Stimulated activated CD4-positive, alpha-beta T cell treated with anti-CD3 and anti-CD28 coated beads, Interleukin-1b, Interleukin-23, amount 100 ng/mL, for 48 hours (primary cell): ENCODE measurements at regions not wholly inside any gene's neighbourhood (a gene's known extent, or its start where the extent isn't known, plus 50 kb on each side); places are given as distances from the start of the nearest gene placed in this dataset.

ENCODE experiments used
- DNase-seq: peaks from one replicate; pipeline ENCODE4 v3.0.0-alpha.2; 2020

DNA sequence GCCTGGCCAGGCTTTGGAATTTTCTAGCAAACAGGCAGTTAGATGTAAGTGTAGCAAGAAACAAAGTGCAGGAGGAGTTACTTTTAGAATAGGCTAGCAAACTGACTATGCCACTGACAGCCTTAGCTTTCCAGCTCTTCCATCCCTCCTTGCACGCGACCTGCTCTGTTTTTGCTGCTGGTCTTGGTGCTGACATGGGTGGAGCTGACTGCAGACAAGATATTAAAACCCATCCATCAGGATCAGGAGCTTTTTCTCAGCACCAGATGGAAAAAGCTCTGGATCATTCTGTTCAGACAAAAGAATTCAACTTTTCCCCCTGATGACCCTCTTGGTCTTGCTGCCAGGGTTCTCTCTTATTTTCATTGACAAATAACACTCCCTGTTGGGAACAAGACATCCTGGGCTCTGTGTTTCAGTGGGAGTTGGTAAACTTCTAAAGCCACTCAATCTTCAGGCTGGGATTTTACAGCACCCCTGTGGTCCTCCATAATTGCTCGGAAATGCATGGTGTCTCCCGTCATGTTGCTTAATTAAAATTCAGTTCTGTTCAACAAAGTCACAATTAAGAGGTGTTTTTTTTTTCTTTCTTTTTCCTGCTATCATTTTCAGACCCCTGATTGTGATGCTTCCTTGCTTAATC is 240.0 kb upstream of the LARGE1 start:
- DNase-seq, result no peak

DNA sequence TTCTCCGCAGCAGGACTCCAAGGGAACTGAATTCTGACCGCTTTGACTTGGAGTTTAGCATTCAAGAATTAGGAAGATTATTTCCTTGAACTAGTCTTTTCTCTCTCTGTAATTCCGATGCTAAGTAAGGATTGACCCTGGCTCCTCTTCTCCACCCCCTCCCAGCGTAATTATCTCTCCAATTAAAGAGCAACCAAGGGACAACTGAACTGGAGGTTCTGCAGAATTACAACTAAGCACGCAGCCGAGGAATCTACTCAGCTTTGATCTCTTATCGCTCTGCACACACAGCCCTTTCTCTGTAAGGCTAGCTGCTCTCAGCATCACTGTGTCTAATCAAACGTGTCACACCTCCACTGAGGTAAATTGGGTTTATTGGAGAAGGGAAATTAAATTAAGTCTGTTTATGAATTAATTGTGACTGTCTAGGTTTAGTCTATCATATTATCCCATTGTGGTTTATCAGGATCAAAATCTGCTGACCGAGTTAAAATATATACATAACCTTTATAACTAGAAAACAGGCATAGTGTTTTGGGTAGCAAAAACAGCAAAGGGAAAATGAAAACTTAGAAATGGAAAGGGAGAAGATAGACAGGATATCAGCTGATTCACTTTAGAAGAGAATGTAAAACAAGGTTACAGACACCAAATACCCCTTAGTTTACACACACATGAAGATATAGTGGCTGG is 241.3 kb upstream of the LARGE1 start:
- DNase-seq, result no peak

DNA sequence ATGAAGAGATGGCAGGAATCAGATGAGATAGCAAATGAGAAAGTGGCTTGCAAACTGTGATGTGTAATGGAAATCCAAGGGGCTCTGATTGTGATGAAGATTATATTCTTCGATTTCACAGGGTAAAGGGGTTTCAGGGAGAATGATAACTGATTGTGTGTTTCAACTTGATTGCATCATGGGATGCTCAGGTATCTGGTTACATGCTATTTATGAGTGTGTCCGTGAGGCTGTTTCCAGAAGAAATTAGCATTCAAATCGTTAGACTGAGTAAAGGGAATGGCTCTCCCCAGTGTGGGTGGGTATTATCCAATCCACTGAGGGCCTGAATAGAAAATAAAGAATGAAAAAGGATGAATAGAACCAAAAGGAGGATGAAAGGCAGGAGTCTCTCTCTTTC is 278.7 kb upstream of the LARGE1 start:
- DNase-seq, result no peak

DNA sequence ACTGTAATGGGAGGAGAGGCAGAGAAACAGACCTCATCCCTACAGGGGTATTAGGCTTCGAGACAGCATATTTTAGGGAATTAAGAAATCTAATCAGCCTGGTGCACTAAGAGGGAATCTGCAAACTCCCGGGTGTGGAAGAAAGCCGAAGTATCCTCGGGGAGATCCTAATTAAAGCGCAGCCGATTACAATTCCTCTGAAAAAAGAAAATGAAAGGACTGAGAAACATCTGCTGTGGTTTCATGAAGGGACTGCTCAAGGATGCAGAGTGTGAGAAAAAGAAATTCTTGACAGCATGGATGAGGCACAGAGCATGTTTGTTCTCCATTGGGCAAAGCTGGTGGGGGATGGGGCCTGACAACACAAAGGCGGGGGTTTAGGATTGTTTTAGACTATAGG is 290.0 kb upstream of the LARGE1 start:
- DNase-seq, result no peak

DNA sequence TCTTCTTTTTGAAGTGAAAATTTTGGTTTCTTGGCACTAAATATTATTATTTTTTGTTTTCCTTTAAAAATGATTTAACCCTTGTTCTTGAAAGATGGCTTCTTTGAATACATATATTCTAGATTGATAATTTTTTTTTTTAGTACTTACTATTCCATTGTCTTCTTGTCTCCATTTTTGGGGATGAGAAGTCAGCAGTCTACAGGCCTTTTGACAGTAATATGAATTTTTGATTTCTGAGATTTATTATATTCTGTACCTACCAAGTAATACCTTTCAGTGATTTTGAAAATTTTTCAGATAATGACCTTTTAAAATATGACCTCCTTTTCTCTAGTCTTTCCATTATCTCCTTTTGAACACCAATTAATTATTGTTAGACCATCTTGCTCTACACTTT is 294.1 kb upstream of the LARGE1 start:
- no peak for DNase-seq

DNA sequence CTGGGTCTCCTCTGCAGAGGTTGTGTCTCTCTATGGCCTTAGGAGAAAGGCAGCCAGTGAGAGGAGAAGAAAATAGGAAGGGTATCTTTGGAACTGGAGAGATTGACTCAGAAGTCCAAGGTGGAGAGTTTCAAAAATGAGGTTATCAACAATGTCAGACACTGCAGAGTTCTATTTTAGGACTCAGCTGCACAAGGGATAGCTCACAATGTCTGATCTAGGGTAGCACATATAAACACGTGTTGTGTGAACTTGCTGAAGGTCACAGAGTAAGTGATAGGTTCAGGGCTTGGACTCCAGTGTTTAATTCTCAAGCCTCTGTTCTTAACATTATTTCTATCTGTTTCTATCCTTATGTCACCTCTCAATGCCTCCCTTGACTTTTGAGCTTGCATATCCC is 305.0 kb upstream of the LARGE1 start:
- no peak for DNase-seq

DNA sequence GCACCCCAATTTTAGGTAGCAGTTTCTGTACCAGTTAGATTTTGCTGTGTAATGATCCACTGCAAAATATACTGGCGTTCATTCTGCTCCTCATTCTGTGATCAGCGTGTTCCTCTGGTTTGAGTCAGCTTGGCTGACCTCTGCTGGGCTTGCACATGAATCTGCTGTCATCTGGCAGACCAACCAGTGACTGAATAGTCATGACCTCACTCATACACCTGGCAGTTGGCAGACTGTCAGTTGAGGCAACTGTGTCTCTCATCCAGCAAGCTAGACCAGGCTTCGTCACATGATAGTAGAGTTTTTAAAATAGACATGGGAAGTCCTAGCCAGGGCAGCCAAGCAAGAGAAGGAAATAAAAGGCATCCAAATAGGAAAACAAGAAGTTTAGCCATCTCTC is 316.3 kb upstream of the LARGE1 start:
- no peak for DNase-seq

DNA sequence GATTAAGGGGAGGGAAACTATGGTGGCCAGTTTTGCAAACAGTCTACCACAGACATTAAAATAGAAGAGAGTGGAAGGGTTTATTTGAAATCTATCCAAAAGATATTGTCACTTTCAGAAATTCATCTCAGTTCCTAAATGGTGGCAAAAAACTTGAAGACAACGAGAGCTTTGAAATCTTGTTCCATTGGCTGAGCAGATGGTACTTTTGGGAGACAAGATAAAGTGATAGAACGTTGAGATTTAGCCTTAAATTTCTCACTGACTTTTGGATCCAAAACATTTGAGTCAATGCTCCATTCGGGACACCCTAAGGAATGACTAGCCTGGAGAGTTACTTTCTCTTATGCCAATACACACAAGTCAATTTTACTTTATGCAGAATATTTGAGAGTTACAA is 319.1 kb upstream of the LARGE1 start:
- no peak for DNase-seq

DNA sequence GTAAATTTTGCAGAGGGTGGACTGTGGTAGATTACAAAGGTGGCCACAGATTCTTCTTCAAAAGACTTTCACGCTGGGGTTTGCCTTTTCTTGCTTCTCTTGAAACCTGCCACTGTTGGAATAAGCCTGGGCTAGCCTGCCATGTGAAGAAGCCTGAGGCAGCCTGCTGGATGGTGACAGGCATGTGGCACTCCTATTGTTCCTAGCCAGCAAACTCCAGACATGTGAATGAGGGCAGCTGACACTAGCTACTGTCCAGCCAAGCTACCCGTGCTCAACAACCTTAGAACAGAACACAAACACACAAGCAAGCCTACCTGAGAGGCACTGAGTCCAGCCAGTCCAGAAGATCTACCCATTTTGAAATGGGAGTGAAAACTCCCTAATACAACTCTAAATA is 322.7 kb upstream of the LARGE1 start:
- DNase-seq, result no peak

DNA sequence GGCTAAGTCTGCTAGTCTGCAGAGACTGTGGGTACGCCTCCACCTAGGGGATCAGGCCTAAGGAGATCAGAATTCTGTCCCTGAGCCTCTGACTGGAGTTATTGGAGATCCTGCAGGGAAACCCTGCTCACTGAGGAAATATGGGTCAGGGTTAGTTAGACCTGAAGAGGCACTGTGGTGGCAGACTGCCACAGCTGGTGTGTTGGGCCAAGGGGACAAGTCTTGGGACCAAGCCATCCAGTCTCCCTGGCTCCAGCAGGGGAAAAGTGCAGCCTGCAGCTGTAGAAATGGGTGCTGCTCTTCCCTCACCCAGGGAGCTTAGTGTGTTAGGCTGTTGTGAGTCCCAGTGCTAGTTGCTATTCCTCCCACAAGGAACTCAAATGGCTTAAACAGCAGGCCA is 334.8 kb upstream of the LARGE1 start:
- DNase-seq, result no peak

DNA sequence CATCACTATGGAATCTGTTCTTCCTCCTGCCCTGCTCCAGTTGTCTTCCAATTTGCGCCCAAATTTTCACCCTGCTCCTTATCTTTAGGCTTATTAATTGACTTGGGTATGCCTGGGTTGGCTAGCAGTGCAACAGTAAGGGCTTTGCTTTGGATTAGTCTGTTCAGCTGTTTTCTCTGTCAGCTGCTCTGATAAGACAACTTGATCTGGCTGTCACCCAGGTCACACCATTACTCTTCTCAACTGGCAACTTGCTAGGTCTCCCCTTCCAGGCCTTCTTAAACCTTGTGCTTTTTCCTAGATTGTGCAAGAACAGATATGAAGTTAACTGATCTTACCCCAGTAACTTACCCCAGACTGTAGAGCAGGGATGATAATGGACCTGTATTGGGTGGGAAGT is 357.8 kb upstream of the LARGE1 start:
- DNase-seq, result no peak

DNA sequence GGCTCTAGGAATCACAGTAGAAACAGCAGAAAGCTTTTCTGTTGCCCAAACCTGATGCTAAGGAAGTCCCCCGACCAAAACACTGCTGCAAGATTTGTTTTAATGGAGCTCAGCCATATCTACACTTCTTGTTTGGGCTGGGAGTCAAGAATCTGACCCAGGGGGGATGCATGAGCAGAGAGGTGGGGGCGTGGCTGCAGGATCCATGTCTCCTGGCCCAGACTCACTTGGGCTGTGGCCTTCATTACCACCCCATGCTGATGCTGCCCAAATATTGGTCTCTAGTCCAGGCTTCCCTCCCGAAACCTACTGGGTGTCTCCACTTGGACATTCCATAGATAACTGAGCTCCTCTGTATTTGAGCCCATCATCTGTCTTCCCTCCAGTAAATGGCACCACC is 361.5 kb upstream of the LARGE1 start:
- DNase-seq, result no peak

DNA sequence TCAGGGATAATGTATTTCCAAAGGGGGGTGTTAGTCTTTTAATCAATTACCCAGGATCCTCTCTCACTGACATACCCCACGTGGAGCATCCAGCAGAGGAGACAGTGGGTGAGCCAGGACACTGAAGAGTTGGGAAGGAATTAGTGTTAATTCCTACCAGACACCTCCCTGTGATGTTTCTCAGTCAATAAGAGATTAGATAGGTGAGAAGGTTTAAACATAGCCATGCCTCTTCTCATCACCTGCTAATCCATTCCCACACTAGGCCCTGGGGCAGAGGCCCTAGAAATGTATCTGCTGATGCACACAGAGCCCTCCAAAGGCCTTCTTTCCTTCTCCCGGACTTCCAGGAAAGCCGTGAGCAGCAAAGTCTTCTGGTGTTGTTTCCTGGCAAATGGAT is 363.6 kb upstream of the LARGE1 start:
- no peak for DNase-seq

DNA sequence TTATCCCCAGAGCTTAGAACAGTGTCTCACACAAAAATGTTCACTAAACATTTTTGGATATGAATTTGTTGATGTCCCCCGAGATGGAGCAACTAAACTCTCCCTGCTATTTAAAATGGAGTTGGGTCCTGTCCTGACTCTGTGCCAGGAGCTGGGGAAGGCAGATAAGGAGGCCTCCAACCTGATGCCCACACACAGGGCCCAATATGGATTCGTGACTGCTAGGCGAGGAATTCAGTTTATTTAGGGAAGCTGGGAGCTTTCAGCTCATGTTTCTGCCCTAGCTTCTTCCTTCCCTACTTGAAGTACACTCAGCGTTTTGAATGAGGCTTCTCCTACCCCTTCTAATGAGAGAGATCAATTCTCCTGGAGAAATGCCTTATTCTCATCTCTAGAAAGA is 373.0 kb upstream of the LARGE1 start:
- no peak for DNase-seq

DNA sequence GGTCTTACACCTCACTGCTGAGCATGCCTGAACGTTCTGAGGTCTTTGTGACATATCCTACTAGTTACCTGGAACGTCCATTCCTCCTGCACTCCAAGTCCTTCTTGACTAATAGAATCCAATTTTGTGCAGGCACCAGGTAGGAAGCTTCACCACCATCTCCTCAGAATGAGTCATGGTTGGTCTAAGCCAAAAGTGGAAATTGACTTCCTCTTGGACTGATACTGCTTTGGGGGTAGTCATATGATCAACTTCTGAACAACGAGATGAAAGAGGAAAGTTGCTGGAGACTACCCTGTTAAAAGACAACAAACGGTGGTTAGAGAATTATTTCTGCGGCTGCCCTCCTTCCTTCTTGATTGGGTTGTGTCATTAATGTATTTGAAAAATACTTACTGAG is 374.2 kb upstream of the LARGE1 start:
- no peak for DNase-seq

DNA sequence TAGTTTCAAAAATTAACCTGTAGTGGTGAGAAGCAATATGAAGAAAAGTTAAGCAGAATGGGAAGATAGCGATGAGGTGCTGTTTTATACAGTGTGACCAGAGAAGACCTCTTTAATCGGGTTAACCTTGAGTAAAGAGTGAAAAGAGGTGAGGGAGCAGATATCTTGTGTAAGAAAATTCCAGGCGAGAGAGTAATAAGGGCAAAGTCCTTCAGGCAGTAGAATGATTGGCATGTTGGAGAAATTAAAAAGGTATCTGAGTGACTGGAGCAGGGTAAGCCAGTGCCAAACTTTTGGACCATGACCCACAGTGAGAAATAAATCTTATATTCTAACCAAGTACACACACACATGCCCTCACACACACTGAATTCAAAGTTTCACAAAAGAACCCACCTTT is 374.7 kb upstream of the LARGE1 start:
- no peak for DNase-seq

DNA sequence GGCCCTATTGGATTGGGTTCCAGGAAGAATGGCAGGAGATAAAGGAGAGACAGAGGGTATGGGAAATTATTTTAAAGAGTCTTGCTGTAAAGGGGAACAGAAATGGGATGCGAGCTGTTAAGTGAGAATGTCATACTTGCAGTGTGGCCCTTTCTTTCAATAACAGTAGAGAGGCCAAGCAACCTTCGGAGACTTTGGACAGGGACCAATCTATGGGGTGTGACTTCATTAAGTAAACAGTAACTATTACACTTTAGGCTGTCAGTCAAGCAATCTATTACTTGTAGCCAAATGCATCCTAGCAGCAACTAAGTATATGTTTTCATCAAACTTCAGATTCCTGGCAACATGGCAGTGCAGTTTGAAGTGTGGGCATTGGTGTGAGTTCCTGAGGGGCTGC is 376.2 kb upstream of the LARGE1 start:
- no peak for DNase-seq

DNA sequence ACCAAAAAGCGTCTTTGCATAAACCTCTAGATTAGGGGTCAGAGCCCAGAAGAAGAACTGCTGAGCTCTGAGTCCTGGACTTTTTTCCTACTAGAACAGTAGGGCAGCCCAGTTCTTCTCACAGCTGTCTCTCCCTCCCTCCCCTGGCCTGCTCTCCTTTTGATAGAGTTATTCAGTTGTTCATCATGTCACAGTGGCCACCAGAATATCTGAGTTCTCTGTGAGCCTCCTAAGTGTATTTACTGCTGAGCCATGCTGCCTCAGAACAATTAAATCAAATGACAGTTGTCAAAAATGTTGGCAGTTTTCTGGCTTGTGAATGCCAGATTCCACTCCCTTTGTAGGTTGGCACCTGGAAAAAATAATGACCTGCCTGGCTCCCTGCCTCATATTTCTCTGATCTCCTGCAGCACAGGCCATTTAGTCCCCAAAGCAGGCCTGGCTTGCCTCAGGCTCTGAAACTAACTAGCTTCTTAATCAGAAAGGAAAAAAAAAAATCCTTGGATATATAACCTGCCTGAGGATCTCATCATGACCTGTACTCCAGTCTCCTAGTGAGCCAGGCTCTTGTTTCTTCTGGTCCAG is 377.4 kb upstream of the LARGE1 start:
- DNase-seq, result no peak

DNA sequence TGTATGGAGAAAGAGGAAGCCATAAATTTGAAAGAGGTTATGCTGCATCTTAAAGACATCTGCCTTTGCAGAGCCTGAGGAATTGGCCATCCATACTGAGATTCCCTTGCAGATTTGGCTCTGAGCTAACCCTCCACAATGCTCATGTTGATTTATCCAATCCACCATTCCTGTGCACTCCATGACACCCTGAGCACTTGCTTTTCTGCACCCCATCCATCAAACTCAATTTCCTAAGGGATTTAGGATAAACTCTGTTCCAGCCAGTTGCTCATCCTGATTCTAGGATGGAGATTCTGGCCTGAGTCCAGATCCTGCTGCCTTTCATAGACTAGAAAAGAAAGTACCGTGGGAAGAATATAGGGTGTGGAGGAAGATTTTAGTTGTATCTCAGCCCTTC is 379.2 kb upstream of the LARGE1 start:
- DNase-seq, result no peak

DNA sequence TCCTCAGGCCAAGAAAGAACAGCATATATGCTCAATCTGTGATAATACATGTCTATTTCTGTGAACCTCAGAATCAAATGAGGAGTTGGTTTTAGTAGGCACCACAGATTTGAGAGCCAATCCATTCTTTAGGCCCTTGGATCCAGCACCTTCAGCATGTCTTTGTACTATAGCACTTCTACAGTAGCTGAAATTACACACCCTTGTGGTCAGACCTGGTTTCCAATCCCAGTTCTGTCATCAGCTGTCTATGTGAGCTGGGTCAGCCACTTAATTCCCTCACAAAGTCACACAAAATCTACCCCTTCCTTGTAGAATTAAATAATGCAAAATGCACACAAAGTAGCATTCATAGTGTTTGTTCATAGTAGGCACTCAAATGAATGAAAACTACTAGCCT is 381.3 kb upstream of the LARGE1 start:
- DNase-seq, result no peak

DNA sequence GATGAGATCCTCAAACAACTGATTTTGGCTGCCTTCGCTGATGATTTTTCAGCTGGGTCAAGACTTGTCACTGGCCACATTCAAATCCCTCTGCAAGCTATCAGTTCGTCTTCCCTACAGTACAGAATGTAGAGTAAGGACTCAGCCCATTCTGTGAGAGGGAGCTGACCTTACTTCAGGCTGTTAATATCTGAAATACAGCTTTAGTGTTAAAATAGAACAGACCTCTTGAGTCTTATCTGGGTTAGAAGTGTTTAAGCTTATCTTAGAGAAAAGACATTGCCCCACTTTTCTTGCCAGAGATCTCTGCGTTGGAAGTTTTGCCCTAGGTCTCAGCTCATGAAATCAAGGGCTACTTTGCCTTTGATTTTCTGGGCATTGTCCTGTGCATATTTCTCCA is 383.4 kb upstream of the LARGE1 start:
- no peak for DNase-seq

DNA sequence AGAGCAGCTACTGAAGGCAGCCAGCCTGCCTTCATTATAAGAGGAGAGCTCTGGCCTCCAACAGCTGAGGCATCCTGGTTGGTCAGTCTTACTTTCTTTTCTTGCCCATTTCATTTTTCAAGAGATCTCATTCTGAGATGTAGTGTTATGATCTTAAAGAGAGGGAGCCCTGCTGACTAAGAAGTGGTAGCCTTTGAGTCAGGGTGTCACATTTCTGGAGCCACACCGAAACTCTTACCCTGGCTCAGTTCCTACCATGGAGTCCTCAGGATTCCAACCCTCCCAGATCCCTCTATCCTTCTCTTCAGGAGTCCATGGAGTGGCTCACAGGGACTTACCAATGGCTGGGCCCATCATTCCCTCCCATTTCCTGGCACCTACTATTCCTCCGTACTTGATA is 386.1 kb upstream of the LARGE1 start:
- no peak for DNase-seq

DNA sequence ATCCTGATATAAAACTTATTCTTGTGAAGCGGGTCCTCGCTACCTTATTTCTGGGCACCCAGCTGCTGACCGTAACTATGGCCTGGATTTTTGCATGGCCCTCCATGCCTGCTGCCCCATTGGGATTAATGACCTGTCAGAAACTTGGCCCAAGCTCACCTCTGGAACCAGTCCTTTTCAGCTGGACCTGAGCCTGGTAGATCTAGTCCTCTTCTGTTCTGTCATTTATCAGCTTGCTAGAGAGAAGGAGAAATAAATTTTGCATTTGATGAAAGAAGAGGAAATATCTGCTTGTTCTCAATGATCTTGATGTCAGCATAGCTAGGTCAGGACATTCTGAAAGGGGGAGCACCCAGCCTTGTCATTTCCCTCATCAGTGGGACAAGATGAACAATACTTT is 387.8 kb upstream of the LARGE1 start:
- DNase-seq, result no peak

DNA sequence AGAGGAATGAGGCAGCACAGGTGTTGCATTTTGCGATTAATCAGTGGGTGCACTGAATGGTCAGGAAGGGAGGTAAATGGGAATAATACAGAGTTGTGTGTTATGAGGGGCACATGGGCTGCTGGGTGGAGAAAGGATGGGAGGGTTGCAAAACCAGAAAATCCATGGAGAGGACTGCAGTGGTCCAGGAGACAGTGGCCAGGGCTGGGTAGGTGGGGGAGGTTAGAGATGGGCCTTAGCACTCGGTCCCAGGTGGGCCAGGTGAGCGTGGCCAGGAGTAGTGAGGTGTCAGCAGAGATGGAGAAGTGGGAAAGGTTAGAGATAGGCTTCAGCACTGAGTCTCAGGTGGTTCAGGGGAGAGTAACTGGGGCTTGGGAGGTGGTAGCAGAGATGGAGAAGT is 399.1 kb upstream of the LARGE1 start:
- DNase-seq, result no peak

DNA sequence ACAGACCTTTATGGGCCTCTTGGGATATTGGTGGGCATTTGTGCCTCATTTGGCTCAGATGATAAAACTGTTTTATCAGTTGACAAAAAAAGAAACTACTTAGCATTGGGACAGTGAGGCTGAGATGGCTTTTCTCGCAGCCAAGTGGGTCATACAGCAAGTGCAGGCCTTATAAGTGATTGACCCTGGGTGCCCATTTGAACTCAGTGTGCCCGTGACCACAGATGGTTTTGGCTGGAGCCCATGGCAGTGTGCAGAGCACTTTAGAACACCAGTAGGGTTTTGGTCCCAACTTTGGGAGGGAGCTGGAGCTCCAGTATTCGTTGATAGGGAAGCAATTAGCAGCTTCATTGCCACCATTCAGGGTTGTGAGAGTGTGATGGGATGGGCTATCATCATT is 404.5 kb upstream of the LARGE1 start:
- DNase-seq, result no peak
